ENCODE measurements at regions not wholly inside any gene's neighbourhood (a gene's known extent, or its start where the extent isn't known, plus 50 kb on each side); places are given as distances from the start of the nearest gene placed in this dataset.

DNA sequence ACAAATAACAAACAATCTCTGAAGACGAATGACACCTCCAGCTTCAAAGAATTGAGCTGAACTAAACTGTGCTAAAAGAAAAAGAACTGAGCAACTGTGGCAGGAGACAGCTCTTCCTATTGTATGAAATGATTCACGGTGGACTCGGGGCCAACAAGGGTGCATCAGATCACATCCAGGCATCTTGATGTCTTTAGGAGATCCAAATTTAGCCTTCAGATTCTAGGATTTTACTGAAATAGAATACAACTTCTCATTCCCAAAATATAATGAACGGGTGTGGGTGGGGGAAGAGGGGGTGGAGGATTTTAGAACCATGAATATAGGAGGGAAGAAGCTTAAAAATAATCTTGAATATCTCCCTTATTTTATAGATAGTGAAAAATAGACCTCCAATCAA is 631.8 kb downstream of the ELAVL2 start:
- no peak for DNase-seq

GRCh38 chr9:23215688-23216087 is 610.4 kb downstream of the ELAVL2 start:
- no peak for DNase-seq

DNA sequence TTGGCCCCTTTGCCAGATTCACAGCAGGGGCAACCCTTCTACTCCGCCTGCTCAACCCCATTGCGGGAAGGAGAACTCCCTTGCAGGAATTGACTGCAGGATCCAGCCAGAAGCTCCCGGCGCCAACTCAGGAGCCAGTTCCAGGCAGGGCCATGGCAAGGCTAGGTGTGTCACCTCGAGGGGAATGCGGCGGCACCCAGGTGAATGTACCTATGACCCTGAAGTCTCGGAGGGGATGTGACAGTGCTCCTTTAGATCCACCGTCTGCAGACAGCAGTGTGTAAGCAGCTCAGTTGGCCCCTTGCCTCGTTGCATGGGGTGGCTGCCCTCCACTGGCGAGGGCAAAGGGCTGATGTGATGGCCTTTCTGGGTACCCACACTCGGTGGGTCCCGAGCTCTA is 606.6 kb downstream of the ELAVL2 start:
- no peak for DNase-seq

GRCh38 chr9:23220171-23220570 is 605.9 kb downstream of the ELAVL2 start:
- no peak for DNase-seq

- DNase-seq = no peak
These were observed 605.1 kb downstream of the ELAVL2 start for GRCh38 chr9:23220957-23221356.

DNA sequence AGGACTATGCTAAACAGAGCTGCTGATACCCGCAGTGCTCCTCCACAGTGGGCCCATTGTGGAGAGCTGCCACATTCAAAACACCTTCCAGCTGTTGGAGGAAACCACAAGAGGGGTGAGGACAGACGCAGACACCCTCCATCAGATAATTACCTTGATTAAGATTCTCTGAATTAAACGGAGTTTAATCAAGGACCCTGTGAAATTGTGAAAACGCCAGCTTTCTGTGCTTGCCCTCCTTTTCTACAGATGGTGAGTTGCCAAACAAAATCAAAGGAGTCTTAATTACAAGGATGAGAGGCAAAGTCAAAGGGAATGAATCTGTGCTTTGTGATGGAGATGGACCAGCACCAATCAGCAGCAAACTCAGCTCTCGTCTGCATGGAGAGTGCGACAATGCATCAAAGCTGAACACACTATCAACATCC is 596.1 kb downstream of the ELAVL2 start:
- no peak for DNase-seq

DNA sequence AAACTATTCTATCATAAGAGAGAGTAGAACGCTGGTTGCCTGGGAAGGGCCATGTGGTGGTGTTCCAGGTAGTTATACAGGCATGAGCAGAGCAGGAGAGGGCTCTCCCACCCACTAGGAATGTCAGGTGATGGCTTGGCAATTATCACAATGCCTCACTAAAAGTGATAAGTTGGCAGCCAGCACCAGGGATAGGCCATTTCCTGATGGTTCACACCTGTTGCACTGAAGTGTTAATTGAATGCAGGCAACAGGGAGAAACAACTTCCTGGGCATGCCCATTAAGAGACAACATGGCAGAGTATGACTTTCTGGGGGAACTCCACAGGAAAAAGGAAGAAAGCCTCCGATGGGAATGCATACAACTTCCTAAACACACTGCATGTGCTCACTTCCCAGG is 593.2 kb downstream of the ELAVL2 start:
- no peak for DNase-seq

GRCh38 chr9:23243523-23243922 is 582.5 kb downstream of the ELAVL2 start:
- no peak for DNase-seq

DNA sequence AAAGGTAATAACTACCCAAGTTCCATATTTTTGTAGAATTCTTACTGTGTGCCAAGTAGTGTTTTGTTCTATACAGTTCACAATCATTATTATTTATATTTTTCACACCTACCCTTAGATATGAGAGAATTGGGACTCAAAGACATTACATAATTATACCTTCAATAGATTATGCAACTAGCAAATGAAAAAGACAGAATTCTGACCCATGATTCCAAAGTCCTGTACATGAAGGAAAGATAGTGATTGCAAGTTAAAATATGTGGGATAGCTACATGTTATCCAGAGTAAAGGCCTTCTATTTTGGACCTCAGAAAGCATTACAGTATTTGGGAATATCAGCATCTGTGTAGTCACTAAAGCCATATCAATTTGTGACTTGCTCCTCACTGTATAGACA is 581.0 kb downstream of the ELAVL2 start:
- DNase-seq = no peak

GRCh38 chr9:23254404-23255184 is 571.4 kb downstream of the ELAVL2 start:
- no peak for DNase-seq

DNA sequence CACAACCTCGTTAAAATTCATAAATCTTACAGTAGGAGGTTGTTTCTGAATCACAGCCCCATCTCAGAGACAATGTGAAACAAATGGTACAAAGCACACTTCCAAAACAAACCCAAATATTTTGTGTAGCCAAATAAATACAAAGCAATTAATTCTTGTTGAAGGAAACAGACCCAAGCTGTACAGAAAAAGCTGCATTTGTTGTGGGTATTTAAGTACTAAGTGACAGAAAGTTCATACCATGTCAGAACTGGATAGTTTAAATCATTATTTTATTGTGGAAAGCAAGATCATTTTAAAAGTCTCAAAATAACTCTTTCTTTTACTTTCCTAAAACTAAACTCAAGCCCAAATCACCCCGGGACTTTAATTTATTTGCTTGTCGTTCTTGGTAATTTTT is 570.7 kb downstream of the ELAVL2 start:
- DNase-seq = no peak

- no peak for DNase-seq
These were observed 567.5 kb downstream of the ELAVL2 start for GRCh38 chr9:23258569-23258968.

DNA sequence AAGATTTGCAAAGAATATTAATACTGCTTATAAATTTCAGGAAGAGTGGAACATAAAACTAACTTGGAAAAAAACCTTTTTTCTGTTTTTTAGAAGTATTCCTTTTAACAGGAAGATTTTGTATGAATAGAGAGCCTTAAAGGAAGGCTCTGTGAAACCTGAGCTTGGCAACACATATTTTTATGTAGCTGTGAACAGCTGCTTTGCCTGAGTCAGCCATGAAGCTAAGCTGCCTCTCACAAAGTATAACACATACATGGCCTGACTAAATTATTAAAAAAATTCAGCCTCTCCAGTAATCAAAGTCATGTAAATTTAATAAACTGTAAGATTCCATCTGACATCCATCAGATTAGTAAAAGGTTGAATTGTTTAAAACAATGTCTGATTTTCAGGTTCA is 547.5 kb downstream of the ELAVL2 start:
- no peak for DNase-seq

GRCh38 chr9:23287390-23287789 is 538.6 kb downstream of the ELAVL2 start:
- no peak for DNase-seq

GRCh38 chr9:23288545-23288944 is 537.5 kb downstream of the ELAVL2 start:
- no peak for DNase-seq

GRCh38 chr9:23290973-23291372 is 535.1 kb downstream of the ELAVL2 start:
- DNase-seq = no peak

DNA sequence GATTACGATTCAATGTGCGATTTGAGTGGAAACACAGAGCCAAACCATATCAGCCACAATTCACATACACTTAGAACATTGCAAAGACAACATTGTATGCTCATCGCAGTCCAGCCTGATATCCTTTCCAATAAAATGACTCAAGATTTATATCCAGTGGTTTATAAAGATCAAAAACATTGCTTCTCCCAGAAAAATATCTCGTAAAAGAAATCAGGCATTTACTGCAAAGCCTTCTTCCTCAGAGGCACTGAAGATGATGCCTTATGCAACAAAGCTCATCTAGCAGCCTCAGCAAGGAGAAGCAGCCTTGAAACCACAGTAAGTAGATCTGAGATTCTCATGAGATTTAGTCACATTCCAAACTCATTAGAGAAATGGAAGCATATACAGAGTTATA is 523.8 kb downstream of the ELAVL2 start:
- DNase-seq = no peak

GRCh38 chr9:23306731-23307130 is 519.3 kb downstream of the ELAVL2 start:
- no peak for DNase-seq

DNA sequence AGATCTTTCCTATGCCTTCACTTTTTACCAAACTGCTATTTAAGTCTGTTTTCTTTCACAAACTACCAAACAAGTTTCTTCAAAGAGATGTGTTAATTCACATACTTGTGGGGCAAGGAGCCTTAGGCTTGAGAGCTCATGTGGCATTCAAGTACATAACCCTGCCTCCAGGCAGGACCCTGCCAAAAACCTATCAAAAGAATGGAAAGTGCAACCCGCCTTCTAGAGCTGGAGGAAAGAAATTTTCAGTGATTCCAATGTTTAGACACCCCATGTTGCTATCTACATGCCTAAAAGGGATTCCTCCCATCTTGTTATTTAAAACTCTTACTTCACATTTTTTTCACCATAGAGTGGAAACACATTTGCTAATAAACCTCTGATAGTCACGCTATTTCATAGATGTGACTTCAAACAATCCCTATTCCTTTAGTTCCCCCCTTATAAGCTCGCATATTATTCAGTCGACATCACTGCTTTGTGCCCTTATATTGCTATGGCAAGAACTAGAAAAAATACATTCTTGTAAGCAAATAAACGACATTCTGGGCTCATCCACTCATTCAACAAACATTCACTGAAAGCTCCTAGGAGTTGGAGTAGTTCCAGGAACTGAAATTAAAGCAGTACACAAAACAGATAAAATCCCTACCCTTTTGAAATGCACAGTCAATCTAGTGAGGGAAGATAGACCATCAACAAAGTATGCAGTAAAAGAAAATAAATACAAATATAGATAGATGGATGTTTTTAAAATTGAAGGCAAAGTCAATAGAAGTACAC is 518.1 kb downstream of the ELAVL2 start:
- no peak for DNase-seq

GRCh38 chr9:23309800-23310199 is 516.2 kb downstream of the ELAVL2 start:
- DNase-seq = no peak

GRCh38 chr9:23314247-23314646 is 511.8 kb downstream of the ELAVL2 start:
- no peak for DNase-seq

GRCh38 chr9:23319092-23319491 is 506.9 kb downstream of the ELAVL2 start:
- DNase-seq = no peak

GRCh38 chr9:23321049-23321448 is 505.0 kb downstream of the ELAVL2 start:
- DNase-seq = no peak

GRCh38 chr9:23322392-23322791 is 503.6 kb downstream of the ELAVL2 start:
- no peak for DNase-seq

DNA sequence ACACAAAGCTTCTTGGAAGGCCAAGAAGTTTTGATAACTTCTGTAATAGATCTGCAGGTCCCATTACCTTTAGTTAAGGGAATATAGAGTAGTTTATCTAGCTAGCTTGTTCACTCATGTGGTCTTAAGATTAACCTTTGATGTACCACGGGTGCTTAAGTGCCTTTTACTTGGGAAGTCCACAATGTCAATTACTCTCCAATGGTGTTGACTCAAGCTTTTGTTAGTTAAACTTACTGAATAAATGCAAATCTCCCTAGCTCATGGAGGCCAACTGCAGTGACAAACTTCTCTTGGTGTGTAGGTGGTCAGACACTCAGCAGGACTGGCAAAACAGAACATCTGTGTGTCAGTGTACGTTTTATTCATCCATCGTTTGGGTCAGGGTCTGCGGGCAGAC is 501.5 kb downstream of the ELAVL2 start:
- DNase-seq = no peak
